ENCODE measurements at regions not wholly inside any gene's neighbourhood (a gene's known extent, or its start where the extent isn't known, plus 50 kb on each side); places are given as distances from the start of the nearest gene placed in this dataset.

- no peaks in the 10 kb centered on the region for H3K9me3 ChIP-seq
- intact Hi-C loops (cut with DNase I) = loop anchor here in 5 of 10 donors (5.0 to 10.0 kb wide), 5 partner anchors 313 to 900 kb away; partner anchors contain the start of gene STUM (in 1 of the 5)
- H3K27ac ChIP-seq = no peak overlapping the region
- no peaks in the 10 kb centered on the region for H3K27me3 ChIP-seq
- H3K4me3 ChIP-seq = no peak overlapping the region
- H3K4me1 ChIP-seq = peaks cover 0 to 32% (median 14%) of the 10 kb centered on the region in 12 donors
- DNase-seq (no peak), ATAC-seq (no peak)
- no peaks in the 10 kb centered on the region for H3K36me3 ChIP-seq
- TF ChIP-seq POLR2A (IDR thresholded peaks at IDR 0.05) = no peak
- TF ChIP-seq, protein P1, sequence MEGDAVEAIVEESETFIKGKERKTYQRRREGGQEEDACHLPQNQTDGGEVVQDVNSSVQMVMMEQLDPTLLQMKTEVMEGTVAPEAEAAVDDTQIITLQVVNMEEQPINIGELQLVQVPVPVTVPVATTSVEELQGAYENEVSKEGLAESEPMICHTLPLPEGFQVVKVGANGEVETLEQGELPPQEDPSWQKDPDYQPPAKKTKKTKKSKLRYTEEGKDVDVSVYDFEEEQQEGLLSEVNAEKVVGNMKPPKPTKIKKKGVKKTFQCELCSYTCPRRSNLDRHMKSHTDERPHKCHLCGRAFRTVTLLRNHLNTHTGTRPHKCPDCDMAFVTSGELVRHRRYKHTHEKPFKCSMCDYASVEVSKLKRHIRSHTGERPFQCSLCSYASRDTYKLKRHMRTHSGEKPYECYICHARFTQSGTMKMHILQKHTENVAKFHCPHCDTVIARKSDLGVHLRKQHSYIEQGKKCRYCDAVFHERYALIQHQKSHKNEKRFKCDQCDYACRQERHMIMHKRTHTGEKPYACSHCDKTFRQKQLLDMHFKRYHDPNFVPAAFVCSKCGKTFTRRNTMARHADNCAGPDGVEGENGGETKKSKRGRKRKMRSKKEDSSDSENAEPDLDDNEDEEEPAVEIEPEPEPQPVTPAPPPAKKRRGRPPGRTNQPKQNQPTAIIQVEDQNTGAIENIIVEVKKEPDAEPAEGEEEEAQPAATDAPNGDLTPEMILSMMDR (IDR thresholded peaks at IDR 0.05) = no peak
- 82 to 98% (median 95%) methylated on average over 4 of the region's 4 CpGs for WGBS, 4 donors
These were observed 118.2 kb upstream of the ZNF678 start for GRCh38 chr1:227445092-227445674.

DNA sequence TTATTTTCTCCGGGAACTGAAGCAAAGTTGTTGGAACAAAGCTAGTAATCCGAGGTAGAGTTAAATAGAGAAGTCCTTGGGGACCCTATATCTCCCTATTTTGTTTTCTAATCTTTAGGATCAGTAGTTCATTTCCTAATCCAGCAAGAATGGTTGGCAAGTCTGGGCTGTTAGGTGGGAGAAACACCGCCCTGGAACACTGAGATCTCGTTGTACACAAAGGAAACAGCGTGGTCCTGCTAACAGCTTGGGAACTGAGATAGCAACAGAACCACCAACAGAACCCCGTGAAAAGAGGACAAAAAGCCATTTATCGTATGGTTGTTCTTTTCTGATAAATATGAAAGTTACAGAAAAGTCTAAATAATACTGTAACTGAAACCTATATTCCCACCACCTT lies 121.9 kb upstream of the CDC42BPA start:
- H3K27ac ChIP-seq = peak overlapping the region; percentile 40 to 82 (median 70)

GRCh38 chr1:227437495-227438008 lies 119.3 kb upstream of the CDC42BPA start:
- Histone ChIP-seq H3K36me3 (no peaks in the 10 kb centered on the region), H3K9me3 (no peaks in the 10 kb centered on the region), H3K27me3 (no peaks in the 10 kb centered on the region), H3K27ac (peak overlapping the region in 2 of 12 donors; percentile 31 to 51), H3K4me1 (peaks cover 0 to 69% (median 30%) of the 10 kb centered on the region in 12 donors), H3K4me3 (peak overlapping the region in 10 of 12 donors; percentile 31 to 59 (median 38))
- TF ChIP-seq, protein P1 (IDR thresholded peaks at IDR 0.05) = peak; percentile 22 to 74 (median 56)
- TF ChIP-seq POLR2A (IDR thresholded peaks at IDR 0.05) = no peak
- intact Hi-C loops (cut with DNase I) = loop anchor here (1.0 to 10.0 kb wide), 18 partner anchors 80 to 813 kb away; partner anchors contain the start of gene CDC42BPA (in 4 of the 10)
- DNase-seq (no peak), ATAC-seq (peak; percentile 26 to 81 (median 72))
- WGBS, 4 donors = 3 to 15% (median 6%) methylated on average over 7 of the region's 7 CpGs

More for the DNA sequence above, 121.9 kb upstream of the CDC42BPA start:
- no peaks in the 10 kb centered on the region for H3K27me3 ChIP-seq
- WGBS, 4 donors = 37 to 47% (median 42%) methylated on average over 7 of the region's 7 CpGs
- intact Hi-C loops (cut with DNase I) = loop anchor here in 3 of 10 donors (10.0 kb wide), 3 partner anchors 525 to 895 kb away; partner anchors contain the start of gene STUM (in 1 of the 3)
- ATAC-seq = peak; percentile 61 to 72 (median 68)
- no peaks in the 10 kb centered on the region for H3K36me3 ChIP-seq
- peak overlapping the region in 1 of 12 donors; percentile 10 for H3K4me3 ChIP-seq
- TF ChIP-seq, protein P1 (IDR thresholded peaks at IDR 0.05) = no peak
- no peak for TF ChIP-seq POLR2A (IDR thresholded peaks at IDR 0.05)
- DNase-seq = peak in 2 of 5 donors; percentile 26 to 35
- H3K9me3 ChIP-seq = no peaks in the 10 kb centered on the region
- peaks cover 0 to 57% (median 27%) of the 10 kb centered on the region in 12 donors for H3K4me1 ChIP-seq

- 68 to 77% (median 74%) methylated on average over 3 of the region's 3 CpGs for WGBS, 4 donors
- H3K27ac ChIP-seq = peak overlapping the region in 1 of 12 donors; percentile 14
These were observed 116.6 kb upstream of the CDC42BPA start for GRCh38 chr1:227434808-227435444.

More at GRCh38 chr1:227434808-227435444, 116.6 kb upstream of the CDC42BPA start:
- H3K36me3 ChIP-seq = no peaks in the 10 kb centered on the region
- no peak for ATAC-seq
- TF ChIP-seq POLR2A (IDR thresholded peaks at IDR 0.05) = no peak
- TF ChIP-seq, protein P1 (IDR thresholded peaks at IDR 0.05) = no peak
- peaks cover 0 to 70% (median 35%) of the 10 kb centered on the region in 12 donors for H3K4me1 ChIP-seq
- no peaks in the 10 kb centered on the region for H3K27me3 ChIP-seq
- DNase-seq = no peak
- intact Hi-C loops (cut with DNase I) = loop anchor here (5.0 to 10.0 kb wide), 12 partner anchors 78 to 810 kb away; partner anchors contain the start of gene CDC42BPA (in 4 of the 10)
- no peaks in the 10 kb centered on the region for H3K9me3 ChIP-seq
- no peak overlapping the region for H3K4me3 ChIP-seq

Measured in heart left ventricle (tissue), 16 donors.